CD8-positive, alpha-beta memory T cell (primary cell): ENCODE measurements at regions not wholly inside any gene's neighbourhood (a gene's known extent, or its start where the extent isn't known, plus 50 kb on each side); places are given as distances from the start of the nearest gene placed in this dataset.
A peak's percentile ranks its signal among the peaks of the same experiment; 100 is the strongest.

Source experiments
- CTCF ChIA-PET: fragments of 350-600 bp; sonication (Branson Sonifier 250); formaldehyde crosslinking; loops from one replicate; lab custom pipeline; 2021; ENCODE audit warnings: antibody characterized with exemption; lab: Charles Lee
- POLR2A ChIA-PET: fragments of 350-600 bp; sonication (Branson Sonifier 250); formaldehyde crosslinking; loops from one replicate; lab custom pipeline; 2021; ENCODE audit warnings: antibody characterized with exemption; lab: Charles Lee
- DNase-seq, 5 donors: peaks; one replicate each; pipeline versions ENCODE4 v3.0.0 to v3.0.0-alpha.2; 2020 to 2022; ENCODE audit warnings: mixed read lengths in 1 of 5
- H3K27ac ChIP-seq: one replicate; pipeline ENCODE4 v1.7.0; 2013; ENCODE audit warnings: low read depth, mild to moderate bottlenecking, low read length, moderate library complexity
- H3K27me3 ChIP-seq: 2 replicates; pipeline ENCODE4 v1.7.0; 2013; ENCODE audit warnings: low read length, mild to moderate bottlenecking; ENCODE audit not compliant: insufficient read depth, poor library complexity, severe bottlenecking
- H3K36me3 ChIP-seq: 2 replicates; pipeline ENCODE4 v1.7.0; 2013; ENCODE audit warnings: mild to moderate bottlenecking, low read length, moderate library complexity; ENCODE audit not compliant: insufficient read depth
- H3K4me1 ChIP-seq: 2 replicates; pipeline ENCODE4 v1.7.0; 2013; ENCODE audit warnings: mild to moderate bottlenecking, low read length, moderate library complexity; ENCODE audit not compliant: insufficient read depth
- H3K4me3 ChIP-seq: 2 replicates; pipeline ENCODE4 v1.7.0; 2013; ENCODE audit warnings: mild to moderate bottlenecking, low read length
- H3K9me3 ChIP-seq: 2 replicates; pipeline ENCODE4 v1.7.0; 2013; ENCODE audit warnings: mild to moderate bottlenecking, low read length
- H3K27ac Mint-ChIP-seq, 8 donors: one replicate each; pipeline ENCODE4 v1.8.0; 2020 to 2021; ENCODE audit warnings: mixed read lengths in 8 of 8, mild to moderate bottlenecking in 6 of 8, inconsistent platforms in 3 of 8, moderate library complexity in 3 of 8
- H3K27me3 Mint-ChIP-seq, 2 donors: one replicate each; pipeline ENCODE4 v1.8.0; 2020 to 2021; ENCODE audit warnings: mixed read lengths in 2 of 2, mild to moderate bottlenecking in 1 of 2, moderate library complexity in 1 of 2
- H3K36me3 Mint-ChIP-seq, 3 donors: one replicate each; pipeline ENCODE4 v1.8.0; 2020 to 2021; ENCODE audit warnings: mixed read lengths in 3 of 3, inconsistent platforms in 1 of 3, mild to moderate bottlenecking in 1 of 3
- H3K4me1 Mint-ChIP-seq, 3 donors: one replicate each; pipeline ENCODE4 v1.8.0; 2020 to 2021; ENCODE audit warnings: mixed read lengths in 3 of 3, inconsistent platforms in 1 of 3, mild to moderate bottlenecking in 1 of 3
- H3K4me3 Mint-ChIP-seq, 7 donors: one replicate each; pipeline ENCODE4 v1.8.0; 2020 to 2021; ENCODE audit warnings: mixed read lengths in 7 of 7, mild to moderate bottlenecking in 6 of 7, moderate library complexity in 4 of 7, inconsistent platforms in 2 of 7
- H3K9me3 Mint-ChIP-seq, 5 donors: one replicate each; pipeline ENCODE4 v1.8.0; 2020 to 2022; ENCODE audit warnings: mixed read lengths in 5 of 5, mild to moderate bottlenecking in 3 of 5, moderate library complexity in 2 of 5, inconsistent platforms in 1 of 5

DNA sequence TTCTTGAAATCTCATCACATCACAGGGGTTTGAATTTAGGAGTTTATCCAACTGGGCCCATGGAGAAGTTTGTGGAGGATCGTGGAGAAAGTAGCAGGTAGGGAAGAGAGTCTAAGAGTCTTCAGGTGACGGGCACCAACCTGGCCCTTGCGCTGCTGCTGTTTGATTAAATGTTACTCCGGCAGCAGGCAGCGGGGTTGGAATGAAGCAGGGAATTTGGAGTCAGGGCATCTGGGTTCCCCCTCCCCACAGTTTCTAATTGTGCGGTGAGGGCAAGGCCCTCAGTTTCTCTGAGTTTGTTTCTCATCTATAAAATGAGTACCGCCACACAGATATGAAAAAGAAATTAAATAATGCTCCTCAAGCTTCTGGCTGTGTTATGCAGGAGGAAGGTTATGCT, 182.9 kb upstream of the RGMA start:
- H3K4me3 ChIP-seq: no peak overlapping the region
- H3K4me1 ChIP-seq: no peaks in the 10 kb centered on the region
- no peak overlapping the region for H3K4me3 Mint-ChIP-seq
- H3K27ac Mint-ChIP-seq: no peak overlapping the region
- H3K36me3 Mint-ChIP-seq: peaks cover 0 to 23% (median 0%) of the 10 kb centered on the region in 3 donors
- H3K9me3 Mint-ChIP-seq: peaks cover 0 to 27% (median 4%) of the 10 kb centered on the region in 5 donors
- no peaks in the 10 kb centered on the region for H3K4me1 Mint-ChIP-seq
- peaks cover 11 to 13% of the 10 kb centered on the region in 2 donors for H3K27me3 Mint-ChIP-seq
- H3K27me3 ChIP-seq: no peaks in the 10 kb centered on the region
- no peaks in the 10 kb centered on the region for H3K36me3 ChIP-seq
- ChIA-PET CTCF (interaction anchor here (0.7 kb wide), 1 partner anchor 184 kb away, joined by 3 read pairs; no protein-coding TSS in a partner anchor), POLR2A (no interaction called here)
- no peak for DNase-seq
- H3K9me3 ChIP-seq: no peaks in the 10 kb centered on the region
- H3K27ac ChIP-seq: no peak overlapping the region

DNA sequence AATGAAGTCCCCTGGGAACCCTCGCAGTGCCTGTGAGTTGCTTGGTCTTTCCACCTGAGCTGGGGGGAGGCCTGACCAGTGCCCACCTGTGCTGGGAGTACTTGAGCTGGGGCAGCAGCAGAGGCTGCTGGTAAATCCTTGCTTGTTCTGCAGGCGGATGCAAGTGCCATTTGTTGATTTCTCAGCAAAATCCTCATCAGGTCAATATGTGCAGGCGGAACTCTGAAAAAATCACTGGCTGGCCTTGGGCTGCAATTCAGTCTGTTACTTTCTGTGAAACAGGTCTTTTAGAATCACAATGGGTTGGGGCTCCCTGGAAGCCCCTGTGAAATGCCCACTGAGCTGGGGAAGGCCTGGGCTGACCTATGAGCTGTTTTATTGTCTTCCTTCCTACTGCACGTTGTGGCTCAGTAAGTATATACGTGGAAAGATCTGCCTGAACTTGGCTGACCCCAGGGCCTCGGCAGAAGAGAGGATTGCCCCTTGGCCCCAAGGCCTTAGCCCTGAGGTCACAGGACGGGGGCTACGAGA, 182.0 kb upstream of the RGMA start:
- Mint-ChIP-seq H3K27me3 (peaks cover 11 to 13% of the 10 kb centered on the region in 2 donors), H3K4me1 (no peaks in the 10 kb centered on the region), H3K9me3 (peaks cover 0 to 27% (median 4%) of the 10 kb centered on the region in 5 donors), H3K4me3 (no peak overlapping the region), H3K27ac (peak overlapping the region in 1 of 8 donors; percentile 71), H3K36me3 (peaks cover 0 to 23% (median 0%) of the 10 kb centered on the region in 3 donors)
- POLR2A ChIA-PET: no interaction called here
- CTCF ChIA-PET: no interaction called here
- H3K36me3 ChIP-seq: no peaks in the 10 kb centered on the region
- H3K27ac ChIP-seq: no peak overlapping the region
- DNase-seq: no peak
- no peaks in the 10 kb centered on the region for H3K9me3 ChIP-seq
- H3K27me3 ChIP-seq: no peaks in the 10 kb centered on the region
- H3K4me3 ChIP-seq: no peak overlapping the region
- H3K4me1 ChIP-seq: no peaks in the 10 kb centered on the region

DNA sequence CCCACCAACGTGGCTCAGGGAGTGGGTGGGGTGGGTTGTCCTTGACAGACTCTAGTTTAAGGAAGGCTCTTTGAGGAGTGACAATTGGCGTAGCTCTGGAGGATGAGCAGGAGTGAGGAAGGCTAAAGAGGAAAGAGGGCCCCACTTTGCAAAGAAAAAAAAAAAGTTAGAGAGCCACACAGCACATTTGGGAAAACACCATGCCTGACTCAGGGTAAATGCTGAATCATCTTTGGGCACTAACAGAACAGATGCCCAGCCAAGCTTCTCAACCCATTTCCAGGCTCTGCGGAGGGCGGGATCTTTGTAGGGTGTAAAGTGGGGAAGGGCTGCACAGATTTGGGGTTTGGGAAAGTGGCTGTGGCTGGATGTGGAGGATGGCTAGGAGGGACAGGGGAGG, 179.1 kb upstream of the RGMA start:
- no peaks in the 10 kb centered on the region for H3K4me1 ChIP-seq
- no peaks in the 10 kb centered on the region for H3K27me3 ChIP-seq
- H3K4me3 ChIP-seq: no peak overlapping the region
- no peak overlapping the region for H3K27ac Mint-ChIP-seq
- H3K36me3 ChIP-seq: no peaks in the 10 kb centered on the region
- H3K27me3 Mint-ChIP-seq: peaks cover 8 to 13% of the 10 kb centered on the region in 2 donors
- no peaks in the 10 kb centered on the region for H3K9me3 ChIP-seq
- no peak for DNase-seq
- ChIA-PET POLR2A (no interaction called here), CTCF (no interaction called here)
- H3K27ac ChIP-seq: no peak overlapping the region
- peaks cover 0 to 25% (median 3%) of the 10 kb centered on the region in 5 donors for H3K9me3 Mint-ChIP-seq
- H3K4me3 Mint-ChIP-seq: no peak overlapping the region
- H3K4me1 Mint-ChIP-seq: no peaks in the 10 kb centered on the region
- peaks cover 0 to 22% (median 0%) of the 10 kb centered on the region in 3 donors for H3K36me3 Mint-ChIP-seq

DNA sequence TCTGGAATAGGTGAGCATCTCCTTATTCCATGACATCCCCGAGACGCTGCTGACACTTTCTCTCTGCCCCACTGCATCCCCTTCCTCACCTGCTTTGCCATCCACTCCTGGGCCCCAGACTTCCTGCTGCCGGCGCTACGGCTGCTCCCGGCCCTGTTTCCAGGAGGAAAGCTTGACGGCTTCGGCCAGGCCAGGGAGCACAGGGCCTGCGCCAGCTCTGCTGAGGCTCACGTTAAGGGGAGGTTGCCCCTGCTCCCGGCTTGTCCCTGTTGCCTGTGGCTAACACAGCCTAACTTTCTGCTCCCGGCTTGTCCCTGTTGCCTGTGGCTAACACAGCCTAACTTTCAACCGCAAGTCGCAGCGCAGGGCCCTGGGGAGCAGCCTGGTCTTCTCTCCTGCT, 177.3 kb upstream of the RGMA start:
- peaks cover 0 to 12% (median 0%) of the 10 kb centered on the region in 3 donors for H3K36me3 Mint-ChIP-seq
- no peaks in the 10 kb centered on the region for H3K4me1 ChIP-seq
- POLR2A ChIA-PET: no interaction called here
- H3K9me3 Mint-ChIP-seq: peaks cover 0 to 13% (median 0%) of the 10 kb centered on the region in 5 donors
- H3K36me3 ChIP-seq: no peaks in the 10 kb centered on the region
- no peaks in the 10 kb centered on the region for H3K27me3 ChIP-seq
- H3K9me3 ChIP-seq: no peaks in the 10 kb centered on the region
- peaks cover 8 to 17% of the 10 kb centered on the region in 2 donors for H3K27me3 Mint-ChIP-seq
- H3K27ac ChIP-seq: no peak overlapping the region
- H3K4me3 ChIP-seq: no peak overlapping the region
- H3K4me3 Mint-ChIP-seq: no peak overlapping the region
- CTCF ChIA-PET: interaction anchor here (0.5 kb wide), 1 partner anchor 740 kb away, joined by 3 read pairs; no protein-coding TSS in a partner anchor
- H3K4me1 Mint-ChIP-seq: peaks cover 0 to 3% (median 0%) of the 10 kb centered on the region in 3 donors
- no peak overlapping the region for H3K27ac Mint-ChIP-seq
- no peak for DNase-seq

DNA sequence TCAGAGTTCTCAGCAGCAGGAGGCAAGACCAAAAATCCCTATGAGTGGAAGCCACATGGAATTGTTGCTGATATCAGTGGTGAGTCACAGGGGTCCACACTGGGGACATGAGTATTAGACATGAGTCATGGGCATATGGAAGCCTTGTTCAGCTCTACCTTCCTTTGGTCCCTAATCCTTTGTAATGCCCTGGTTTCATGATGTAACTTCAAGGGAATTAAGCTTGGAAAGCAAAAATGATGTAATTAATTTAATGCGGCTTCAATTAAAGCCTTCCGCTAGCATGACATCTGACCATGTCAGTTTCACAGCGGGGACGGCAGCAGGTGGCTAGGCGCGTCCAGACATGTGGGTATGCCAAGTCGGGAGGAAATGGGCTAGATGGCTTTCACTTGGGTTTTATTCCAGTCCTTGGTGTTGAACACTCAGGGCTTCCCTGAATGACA, 176.1 kb upstream of the RGMA start:
- H3K9me3 ChIP-seq: no peaks in the 10 kb centered on the region
- H3K4me1 ChIP-seq: no peaks in the 10 kb centered on the region
- Mint-ChIP-seq H3K27me3 (peaks cover 4 to 20% of the 10 kb centered on the region in 2 donors), H3K36me3 (peaks cover 0 to 10% (median 0%) of the 10 kb centered on the region in 3 donors), H3K9me3 (peaks cover 0 to 8% (median 0%) of the 10 kb centered on the region in 5 donors), H3K4me1 (peaks cover 0 to 3% (median 0%) of the 10 kb centered on the region in 3 donors), H3K27ac (no peak overlapping the region), H3K4me3 (no peak overlapping the region)
- no peaks in the 10 kb centered on the region for H3K36me3 ChIP-seq
- no peaks in the 10 kb centered on the region for H3K27me3 ChIP-seq
- DNase-seq: no peak
- ChIA-PET POLR2A (no interaction called here), CTCF (no interaction called here)
- H3K27ac ChIP-seq: no peak overlapping the region
- no peak overlapping the region for H3K4me3 ChIP-seq

DNA sequence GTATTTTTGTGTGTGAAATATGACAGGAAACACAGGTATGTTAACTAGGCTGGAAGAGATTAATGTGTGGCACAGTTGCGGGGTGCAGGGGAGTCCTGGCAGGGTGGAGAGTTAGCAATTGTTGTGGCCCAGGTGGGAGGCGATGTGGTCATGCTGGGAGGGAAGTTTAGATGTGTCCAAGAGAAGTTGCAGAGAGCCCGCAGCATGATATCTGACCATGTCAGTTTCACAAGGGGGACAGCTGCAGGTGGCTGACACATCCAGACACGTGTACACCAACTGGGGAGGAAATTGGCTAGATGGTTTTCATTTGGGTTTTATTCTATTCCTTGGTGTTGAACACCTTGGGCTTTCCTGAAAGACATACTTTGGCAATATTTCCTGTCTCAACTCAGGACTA, 172.8 kb upstream of the RGMA start:
- Mint-ChIP-seq H3K36me3 (no peaks in the 10 kb centered on the region), H3K27me3 (peaks cover 10 to 22% of the 10 kb centered on the region in 2 donors), H3K27ac (peak overlapping the region in 1 of 8 donors; percentile 73), H3K9me3 (no peaks in the 10 kb centered on the region), H3K4me3 (no peak overlapping the region), H3K4me1 (peaks cover 0 to 6% (median 3%) of the 10 kb centered on the region in 3 donors)
- Histone ChIP-seq H3K4me1 (no peaks in the 10 kb centered on the region), H3K27ac (no peak overlapping the region), H3K9me3 (no peaks in the 10 kb centered on the region), H3K27me3 (no peaks in the 10 kb centered on the region), H3K36me3 (no peaks in the 10 kb centered on the region), H3K4me3 (no peak overlapping the region)
- ChIA-PET POLR2A (no interaction called here), CTCF (no interaction called here)
- no peak for DNase-seq

DNA sequence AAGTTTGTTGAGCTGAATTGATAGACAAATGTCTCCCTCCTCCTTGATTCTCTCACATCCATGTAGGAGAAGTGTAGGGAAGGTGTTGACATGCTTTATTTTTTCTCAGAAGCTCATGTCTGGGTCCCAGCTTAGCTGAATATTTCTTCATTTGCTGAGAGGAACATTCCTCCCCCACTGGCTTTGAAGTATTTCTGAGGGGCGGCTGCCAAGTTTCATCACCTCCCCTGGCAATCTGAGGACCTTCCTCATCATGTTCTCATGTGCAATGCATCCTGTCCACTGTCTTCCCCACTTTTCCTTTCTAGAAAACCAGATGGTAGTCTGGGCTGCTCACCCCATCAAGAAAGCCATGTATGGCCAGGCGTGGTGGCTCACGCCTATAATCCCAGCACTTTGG, 168.9 kb upstream of the RGMA start:
- Histone ChIP-seq H3K4me3 (no peak overlapping the region), H3K4me1 (no peaks in the 10 kb centered on the region), H3K27me3 (no peaks in the 10 kb centered on the region), H3K27ac (no peak overlapping the region), H3K36me3 (no peaks in the 10 kb centered on the region), H3K9me3 (no peaks in the 10 kb centered on the region)
- DNase-seq: no peak
- peaks cover 11 to 21% of the 10 kb centered on the region in 2 donors for H3K27me3 Mint-ChIP-seq
- H3K4me1 Mint-ChIP-seq: peaks cover 0 to 6% (median 3%) of the 10 kb centered on the region in 3 donors
- CTCF ChIA-PET: interaction anchor here (1.3 kb wide), 1 partner anchor 170 kb away, joined by 3 read pairs; no protein-coding TSS in a partner anchor
- POLR2A ChIA-PET: no interaction called here
- no peaks in the 10 kb centered on the region for H3K9me3 Mint-ChIP-seq
- H3K36me3 Mint-ChIP-seq: no peaks in the 10 kb centered on the region
- H3K4me3 Mint-ChIP-seq: no peak overlapping the region
- no peak overlapping the region for H3K27ac Mint-ChIP-seq

DNA sequence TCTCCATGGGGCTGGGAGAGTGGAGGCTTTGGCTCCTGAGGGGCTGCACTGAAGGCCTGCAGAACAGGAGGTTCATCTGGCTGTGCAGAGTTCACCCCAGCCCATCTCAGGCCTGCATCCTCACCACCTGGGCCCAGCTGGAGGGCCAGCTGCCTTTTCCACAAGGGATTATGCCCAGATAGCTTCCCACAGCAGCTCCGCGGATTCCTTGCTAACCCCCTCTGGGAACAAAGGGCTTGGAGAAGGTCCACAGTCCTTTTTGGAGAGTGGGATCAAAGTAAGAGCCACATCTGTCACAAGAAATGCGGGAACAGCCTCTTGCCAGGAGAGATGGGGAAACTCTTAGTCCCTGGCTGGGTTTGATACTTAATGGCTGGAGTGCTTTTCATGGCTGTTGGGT, 164.7 kb upstream of the RGMA start:
- DNase-seq: no peak
- no peaks in the 10 kb centered on the region for H3K36me3 Mint-ChIP-seq
- no peaks in the 10 kb centered on the region for H3K9me3 ChIP-seq
- H3K27ac Mint-ChIP-seq: no peak overlapping the region
- no peaks in the 10 kb centered on the region for H3K9me3 Mint-ChIP-seq
- POLR2A ChIA-PET: no interaction called here
- H3K4me1 Mint-ChIP-seq: peaks cover 0 to under 1% (median 0%) of the 10 kb centered on the region in 3 donors
- peaks cover 8 to 10% of the 10 kb centered on the region in 2 donors for H3K27me3 Mint-ChIP-seq
- H3K4me1 ChIP-seq: no peaks in the 10 kb centered on the region
- H3K27me3 ChIP-seq: no peaks in the 10 kb centered on the region
- CTCF ChIA-PET: no interaction called here
- no peak overlapping the region for H3K4me3 ChIP-seq
- no peak overlapping the region for H3K4me3 Mint-ChIP-seq
- no peak overlapping the region for H3K27ac ChIP-seq
- H3K36me3 ChIP-seq: no peaks in the 10 kb centered on the region
